PC-9 (cell line): ENCODE measurements at regions not wholly inside any gene's neighbourhood (a gene's known extent, or its start where the extent isn't known, plus 50 kb on each side); places are given as distances from the start of the nearest gene placed in this dataset.

Experiments
- BruUV-seq: library from RNA; stranded (reverse); fragments of 400-500 nt; replicated peaks from 2 replicates; lab custom pipeline; 2021; lab: Mats Ljungman, UMichigan
- CTCF ChIA-PET: fragments of 300-600 bp; sonication (Branson Sonifier 250); formaldehyde crosslinking; loops from one replicate; lab custom pipeline; 2022; ENCODE audit warnings: antibody characterized with exemption; lab: Charles Lee
- POLR2A ChIA-PET: fragments of 300-600 bp; sonication (Branson Sonifier 250); formaldehyde crosslinking; loops from one replicate; lab custom pipeline; 2022; ENCODE audit warnings: antibody characterized with exemption; ENCODE audit not compliant: unreplicated experiment; lab: Charles Lee
- DNase-seq, 2 experiments: peaks; one replicate each; pipeline versions ENCODE4 v3.0.0 to v3.0.0-alpha.2; 2015 to 2022; ENCODE audit warnings: mixed read lengths in 1 of 2
- H2AFZ ChIP-seq: fragments of 200-600 bp; sonication (generic); 2 replicates; pipeline ENCODE4 v1.8.1; 2017; ENCODE audit warnings: antibody characterized with exemption
- H3F3A ChIP-seq: fragments of 200-600 bp; sonication (generic); 2 replicates; pipeline ENCODE4 v1.8.1; 2017; ENCODE audit warnings: antibody characterized with exemption, mild to moderate bottlenecking, low read depth; ENCODE audit not compliant: insufficient read depth
- H3K27ac ChIP-seq: fragments of 200-600 bp; sonication (generic); 2 replicates; pipeline ENCODE4 v1.6.1; 2016; ENCODE audit warnings: mixed run types
- H3K27me3 ChIP-seq: fragments of 200-600 bp; sonication (generic); 2 replicates; pipeline ENCODE4 v1.6.1; 2016; ENCODE audit warnings: low read depth, mixed run types; ENCODE audit not compliant: insufficient read depth
- H3K36me3 ChIP-seq: fragments of 200-600 bp; sonication (generic); 2 replicates; pipeline ENCODE4 v1.6.1; 2016; ENCODE audit warnings: low read depth, mixed run types
- H3K4me1 ChIP-seq: fragments of 200-600 bp; sonication (generic); replicated peaks from 2 replicates; pipeline ENCODE4 v1.6.1; 2016; ENCODE audit warnings: mixed run types; ENCODE audit not compliant: insufficient read depth
- H3K4me2 ChIP-seq: fragments of 200-600 bp; sonication (generic); 2 replicates; pipeline ENCODE4 v1.6.1; 2017; ENCODE audit warnings: mixed run types
- H3K4me3 ChIP-seq: fragments of 200-600 bp; sonication (generic); 2 replicates; pipeline ENCODE4 v1.6.1; 2016; ENCODE audit warnings: mixed run types
- H3K79me2 ChIP-seq: fragments of 200-600 bp; sonication (generic); 2 replicates; pipeline ENCODE4 v1.6.1; 2017; ENCODE audit warnings: low read depth, mixed run types
- H3K9me2 ChIP-seq: fragments of 200-600 bp; sonication (generic); 2 replicates; pipeline ENCODE4 v1.8.1; 2017; ENCODE audit warnings: mild to moderate bottlenecking; ENCODE audit not compliant: insufficient read depth
- H3K9me3 ChIP-seq: fragments of 200-600 bp; sonication (generic); 2 replicates; pipeline ENCODE4 v1.8.1; 2016; ENCODE audit warnings: low read depth; ENCODE audit not compliant: insufficient read depth
- H4K20me1 ChIP-seq: fragments of 200-600 bp; sonication (generic); 2 replicates; pipeline ENCODE4 v1.8.1; 2017; ENCODE audit not compliant: insufficient read depth
- CTCF ChIP-seq: fragments of 200-600 bp; sonication (generic); conservative IDR thresholded peaks from 2 replicates; pipeline ENCODE4 v1.6.1; 2017; ENCODE audit warnings: mixed run types, antibody characterized with exemption, mild to moderate bottlenecking, moderate library complexity
- EZH2 ChIP-seq: fragments of 200-600 bp; sonication (generic); IDR thresholded peaks from 2 replicates; pipeline ENCODE4 v1.8.0; 2017; ENCODE audit warnings: antibody characterized with exemption, low read depth
- intact Hi-C: fragments of 100-400 bp; cut with micrococcal nuclease; formaldehyde crosslinking; loops from one replicate; pipeline ENCODE4 v1.10.0; 2022; ENCODE audit not compliant: unreplicated experiment

GRCh38 chr3:13696699-13697098 is 147.8 kb downstream of the FBLN2 start:
- no peak overlapping the region for H3K4me3 ChIP-seq
- no peaks in the 10 kb centered on the region for H3K36me3 ChIP-seq
- H3K9me2 ChIP-seq, result no peaks in the 10 kb centered on the region
- H2AFZ ChIP-seq, result no peak overlapping the region
- TF ChIP-seq CTCF (no peak), EZH2 (no peak)
- H3K27ac ChIP-seq, result no peak overlapping the region
- no peak overlapping the region for H3K4me2 ChIP-seq
- peaks cover 66% of the 10 kb centered on the region for H3K27me3 ChIP-seq
- H3K79me2 ChIP-seq, result no peaks in the 10 kb centered on the region
- ChIA-PET POLR2A (interaction anchor here (0.6 kb wide), 1 partner anchor 363 kb away, joined by 7 read pairs; no protein-coding TSS in a partner anchor), CTCF (no interaction called here)
- no TSS peak for BruUV-seq
- no peaks in the 10 kb centered on the region for H3K9me3 ChIP-seq
- no peak for DNase-seq
- H4K20me1 ChIP-seq, result peaks cover 4% of the 10 kb centered on the region; the same call in 1 of the 2 replicates
- intact Hi-C loops, result no loop called here
- H3F3A ChIP-seq, result no peaks in the 10 kb centered on the region
- no peaks in the 10 kb centered on the region for H3K4me1 ChIP-seq

- CTCF ChIA-PET, result no interaction called here
These were observed 144.5 kb downstream of the FBLN2 start for GRCh38 chr3:13693441-13693840.

GRCh38 chr3:13690636-13691035 is 141.7 kb downstream of the FBLN2 start:
- POLR2A ChIA-PET, result no interaction called here
- Histone ChIP-seq H3K27me3 (peaks cover 80% of the 10 kb centered on the region), H4K20me1 (no peaks in the 10 kb centered on the region), H2AFZ (no peak overlapping the region), H3K4me3 (no peak overlapping the region), H3K79me2 (no peaks in the 10 kb centered on the region), H3K9me3 (no peaks in the 10 kb centered on the region), H3K4me1 (no peaks in the 10 kb centered on the region), H3K4me2 (no peak overlapping the region), H3K36me3 (no peaks in the 10 kb centered on the region), H3K27ac (no peak overlapping the region), H3K9me2 (no peaks in the 10 kb centered on the region), H3F3A (no peaks in the 10 kb centered on the region)
- no TSS peak for BruUV-seq
- no peak for TF ChIP-seq CTCF
- no peak for TF ChIP-seq EZH2
- no peak for DNase-seq
- intact Hi-C loops, result no loop called here
- CTCF ChIA-PET, result no interaction called here

More at GRCh38 chr3:13693441-13693840, 144.5 kb downstream of the FBLN2 start:
- H3K9me3 ChIP-seq, result no peaks in the 10 kb centered on the region
- no peaks in the 10 kb centered on the region for H3K4me1 ChIP-seq
- no peak overlapping the region for H3K4me3 ChIP-seq
- H4K20me1 ChIP-seq, result no peaks in the 10 kb centered on the region
- TF ChIP-seq EZH2, result no peak
- TF ChIP-seq CTCF, result no peak
- H3K79me2 ChIP-seq, result no peaks in the 10 kb centered on the region
- H3K27ac ChIP-seq, result no peak overlapping the region
- H3K27me3 ChIP-seq, result peaks cover 79% of the 10 kb centered on the region
- H3K4me2 ChIP-seq, result no peak overlapping the region
- POLR2A ChIA-PET, result interaction anchor here (0.7 kb wide), 1 partner anchor 1225 kb away, joined by 3 read pairs; no protein-coding TSS in a partner anchor
- no peaks in the 10 kb centered on the region for H3K9me2 ChIP-seq
- no peak overlapping the region for H2AFZ ChIP-seq
- no TSS peak for BruUV-seq
- H3K36me3 ChIP-seq, result no peaks in the 10 kb centered on the region
- no peaks in the 10 kb centered on the region for H3F3A ChIP-seq
- no peak for DNase-seq
- intact Hi-C loops, result no loop called here
